GM23248 (cell line): ENCODE measurements at regions not wholly inside any gene's neighbourhood (a gene's known extent, or its start where the extent isn't known, plus 50 kb on each side); places are given as distances from the start of the nearest gene placed in this dataset.

ENCODE experiments used
- DNase-seq: peaks from one replicate; pipeline ENCODE4 v3.0.0-alpha.2; 2015
- H2AFZ ChIP-seq: fragments of 200-600 bp; sonication (generic); 2 replicates; pipeline ENCODE4 v1.6.1; 2016; ENCODE audit warnings: antibody characterized with exemption
- H3F3A ChIP-seq: fragments of 200-600 bp; sonication (generic); 2 replicates; pipeline ENCODE4 v1.6.1; 2016; ENCODE audit warnings: mild to moderate bottlenecking, antibody characterized with exemption, mixed run types; ENCODE audit not compliant: insufficient read depth
- H3K27ac ChIP-seq: fragments of 200-600 bp; sonication (generic); 2 replicates; pipeline ENCODE4 v1.5.1; 2016; ENCODE audit warnings: mild to moderate bottlenecking
- H3K27me3 ChIP-seq: fragments of 200-600 bp; sonication (generic); replicated peaks from 2 replicates; pipeline ENCODE4 v1.6.1; 2016; ENCODE audit warnings: mild to moderate bottlenecking; ENCODE audit not compliant: insufficient read depth
- H3K36me3 ChIP-seq: fragments of 200-600 bp; sonication (generic); 2 replicates; pipeline ENCODE4 v1.6.1; 2016; ENCODE audit warnings: low read depth, mild to moderate bottlenecking
- H3K4me1 ChIP-seq: fragments of 200-600 bp; sonication (generic); 2 replicates; pipeline ENCODE4 v1.6.1; 2016; ENCODE audit warnings: mild to moderate bottlenecking; ENCODE audit not compliant: insufficient read depth
- H3K4me2 ChIP-seq: fragments of 200-600 bp; sonication (generic); one replicate; pipeline ENCODE4 v1.6.1; 2016; ENCODE audit warnings: mild to moderate bottlenecking; ENCODE audit not compliant: unreplicated experiment
- H3K4me3 ChIP-seq: fragments of 200-600 bp; sonication (generic); 2 replicates; pipeline ENCODE4 v1.5.1; 2016; ENCODE audit warnings: mild to moderate bottlenecking
- H3K79me2 ChIP-seq: fragments of 200-600 bp; sonication (generic); 2 replicates; pipeline ENCODE4 v1.6.1; 2016; ENCODE audit warnings: mild to moderate bottlenecking; ENCODE audit not compliant: insufficient read depth
- H3K9ac ChIP-seq: fragments of 200-600 bp; sonication (generic); 2 replicates; pipeline ENCODE4 v1.6.1; 2016; ENCODE audit warnings: mild to moderate bottlenecking
- H3K9me2 ChIP-seq: fragments of 200-600 bp; sonication (generic); 2 replicates; pipeline ENCODE4 v1.6.1; 2016; ENCODE audit warnings: mixed run types, mild to moderate bottlenecking, moderate library complexity; ENCODE audit not compliant: insufficient read depth
- H3K9me3 ChIP-seq: fragments of 200-600 bp; sonication (generic); one replicate; pipeline ENCODE4 v1.6.1; 2017; ENCODE audit warnings: low read depth
- H4K20me1 ChIP-seq: fragments of 200-600 bp; sonication (generic); 2 replicates; pipeline ENCODE4 v1.6.0; 2016; ENCODE audit not compliant: insufficient read depth
- EZH2 ChIP-seq: fragments of 200-600 bp; sonication (generic); IDR thresholded peaks from 2 replicates; pipeline ENCODE4 v1.6.1; 2018; ENCODE audit warnings: antibody characterized with exemption, mild to moderate bottlenecking; ENCODE audit not compliant: insufficient read depth, poor library complexity, severe bottlenecking
- EZH2phosphoT487 ChIP-seq: fragments of 200-600 bp; sonication (generic); IDR thresholded peaks from 2 replicates; pipeline ENCODE4 v1.6.1; 2018; ENCODE audit warnings: antibody characterized with exemption, moderate library complexity, mild to moderate bottlenecking, low read depth; ENCODE audit not compliant: insufficient read depth
- WGBS, 2 experiments: methylation state at CpG; one replicate each; pipeline ENCODE4 v1.1.6; 2015 to 2017; ENCODE audit warnings: low lambda C conversion rate in 2 of 2, low coverage in 1 of 2; ENCODE audit errors: missing lambda C conversion rate in 2 of 2; 5-methylcytosine and 5-hydroxymethylcytosine counted together
- in situ Hi-C: fragments of 300-500 bp; cut with MboI; formaldehyde crosslinking; loops from 2 replicates; pipeline ENCODE4 v1.15.0; 2020

DNA sequence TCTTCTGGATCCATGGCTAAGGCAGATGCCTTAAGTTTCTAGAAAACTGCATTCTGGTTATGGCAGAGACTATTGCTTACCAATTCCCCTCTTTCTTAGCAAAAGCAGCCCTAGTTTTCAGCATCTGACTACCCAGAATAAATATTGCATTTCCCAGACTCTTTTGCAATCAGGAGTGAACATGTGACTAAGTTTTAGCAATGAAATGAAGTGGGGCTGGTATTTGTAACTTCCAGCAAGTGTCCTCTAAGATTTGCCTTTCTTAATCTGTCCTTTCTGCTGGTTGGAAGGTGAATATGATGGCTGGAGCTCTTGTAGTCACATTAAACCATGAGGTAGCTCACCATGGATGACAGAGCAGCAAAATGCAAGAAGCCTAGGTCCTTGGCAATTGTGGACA is 132.9 kb upstream of the PKDCC start:
- DNase-seq, result peak; percentile 46
- no peak for TF ChIP-seq EZH2phosphoT487
- TF ChIP-seq EZH2, result no peak

GRCh38 chr2:41916177-41916576 is 131.6 kb upstream of the PKDCC start:
- no peak for TF ChIP-seq EZH2
- TF ChIP-seq EZH2phosphoT487, result no peak
- Histone ChIP-seq H4K20me1 (no peaks in the 10 kb centered on the region), H3K4me3 (no peak overlapping the region), H3K4me1 (no peaks in the 10 kb centered on the region), H3F3A (no peaks in the 10 kb centered on the region), H3K9me2 (no peaks in the 10 kb centered on the region), H3K79me2 (no peaks in the 10 kb centered on the region), H3K9ac (no peak overlapping the region), H2AFZ (no peak overlapping the region), H3K4me2 (no peak overlapping the region), H3K27ac (no peak overlapping the region), H3K36me3 (no peaks in the 10 kb centered on the region), H3K9me3 (no peaks in the 10 kb centered on the region), H3K27me3 (no peaks in the 10 kb centered on the region)
- DNase-seq, result no peak
- 79 to 80% methylated on average over 2 of the region's 2 CpGs for WGBS, 2 experiments
- in situ Hi-C loops, result no loop called here

More for the DNA sequence above, 132.9 kb upstream of the PKDCC start:
- Histone ChIP-seq H3K36me3 (no peaks in the 10 kb centered on the region), H2AFZ (no peak overlapping the region), H3K79me2 (no peaks in the 10 kb centered on the region), H3K9me2 (no peaks in the 10 kb centered on the region), H3K4me3 (no peak overlapping the region), H3K9me3 (no peaks in the 10 kb centered on the region), H3F3A (no peaks in the 10 kb centered on the region), H3K9ac (no peak overlapping the region), H3K27ac (no peak overlapping the region), H4K20me1 (no peaks in the 10 kb centered on the region), H3K4me1 (no peaks in the 10 kb centered on the region), H3K4me2 (no peak overlapping the region), H3K27me3 (no peaks in the 10 kb centered on the region)
- in situ Hi-C loops, result no loop called here

GRCh38 chr2:41917587-41917986 is 130.2 kb upstream of the PKDCC start:
- Histone ChIP-seq H3K4me2 (no peak overlapping the region), H3F3A (no peaks in the 10 kb centered on the region), H3K27ac (no peak overlapping the region), H3K4me1 (no peaks in the 10 kb centered on the region), H4K20me1 (no peaks in the 10 kb centered on the region), H3K79me2 (no peaks in the 10 kb centered on the region), H3K9me3 (no peaks in the 10 kb centered on the region), H3K36me3 (no peaks in the 10 kb centered on the region), H2AFZ (no peak overlapping the region), H3K9me2 (no peaks in the 10 kb centered on the region), H3K9ac (no peak overlapping the region), H3K4me3 (no peak overlapping the region), H3K27me3 (no peaks in the 10 kb centered on the region)
- in situ Hi-C loops, result no loop called here
- DNase-seq, result no peak
- WGBS, 2 experiments, result 31% methylated on average over 2 of the region's 2 CpGs
- TF ChIP-seq EZH2 (no peak), EZH2phosphoT487 (no peak)

- Histone ChIP-seq H3K4me3 (no peak overlapping the region), H3K4me1 (no peaks in the 10 kb centered on the region), H3K79me2 (no peaks in the 10 kb centered on the region), H4K20me1 (no peaks in the 10 kb centered on the region), H3K9me3 (no peaks in the 10 kb centered on the region), H3K9me2 (no peaks in the 10 kb centered on the region), H3K27me3 (no peaks in the 10 kb centered on the region), H3K36me3 (no peaks in the 10 kb centered on the region), H2AFZ (no peak overlapping the region), H3K4me2 (no peak overlapping the region), H3K27ac (no peak overlapping the region), H3F3A (no peaks in the 10 kb centered on the region), H3K9ac (no peak overlapping the region)
- in situ Hi-C loops, result no loop called here
- DNase-seq, result no peak
- WGBS, 2 experiments, result 88 to 92% methylated on average over 3 of the region's 3 CpGs
- no peak for TF ChIP-seq EZH2
- TF ChIP-seq EZH2phosphoT487, result no peak
Measured at GRCh38 chr2:41919135-41919534, 128.7 kb upstream of the PKDCC start.

DNA sequence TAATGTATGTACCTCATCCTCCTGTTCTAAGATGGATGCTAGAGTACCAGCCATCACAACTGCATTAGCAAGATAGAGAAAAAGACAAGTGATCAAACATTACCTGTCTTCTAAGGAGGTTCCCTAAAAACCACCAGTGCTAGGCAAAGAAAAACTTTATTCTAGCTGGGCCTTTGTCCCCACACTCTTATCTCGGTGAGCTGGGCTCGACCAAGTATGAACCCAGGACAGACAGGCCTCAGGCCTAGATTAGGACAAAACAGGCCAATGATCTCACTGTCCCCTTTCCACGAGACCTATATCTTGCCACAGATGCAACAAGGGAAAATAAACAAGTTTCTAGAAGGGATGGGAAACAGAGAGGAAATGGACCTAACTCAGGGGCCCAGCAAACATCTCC is 127.6 kb upstream of the PKDCC start:
- in situ Hi-C loops, result no loop called here
- no peaks in the 10 kb centered on the region for H4K20me1 ChIP-seq
- H3K4me2 ChIP-seq, result no peak overlapping the region
- no peaks in the 10 kb centered on the region for H3K4me1 ChIP-seq
- no peaks in the 10 kb centered on the region for H3K27me3 ChIP-seq
- H3K9me3 ChIP-seq, result no peaks in the 10 kb centered on the region
- DNase-seq, result no peak
- no peak overlapping the region for H3K9ac ChIP-seq
- H2AFZ ChIP-seq, result no peak overlapping the region
- no peaks in the 10 kb centered on the region for H3K36me3 ChIP-seq
- no peak overlapping the region for H3K27ac ChIP-seq
- no peaks in the 10 kb centered on the region for H3K79me2 ChIP-seq
- H3K4me3 ChIP-seq, result no peak overlapping the region
- 74 to 91% methylated on average over 3 of the region's 3 CpGs for WGBS, 2 experiments
- no peak for TF ChIP-seq EZH2
- no peak for TF ChIP-seq EZH2phosphoT487
- no peaks in the 10 kb centered on the region for H3K9me2 ChIP-seq
- no peaks in the 10 kb centered on the region for H3F3A ChIP-seq
